ENCODE measurements at regions not wholly inside any gene's neighbourhood (a gene's known extent, or its start where the extent isn't known, plus 50 kb on each side); places are given as distances from the start of the nearest gene placed in this dataset.

DNA sequence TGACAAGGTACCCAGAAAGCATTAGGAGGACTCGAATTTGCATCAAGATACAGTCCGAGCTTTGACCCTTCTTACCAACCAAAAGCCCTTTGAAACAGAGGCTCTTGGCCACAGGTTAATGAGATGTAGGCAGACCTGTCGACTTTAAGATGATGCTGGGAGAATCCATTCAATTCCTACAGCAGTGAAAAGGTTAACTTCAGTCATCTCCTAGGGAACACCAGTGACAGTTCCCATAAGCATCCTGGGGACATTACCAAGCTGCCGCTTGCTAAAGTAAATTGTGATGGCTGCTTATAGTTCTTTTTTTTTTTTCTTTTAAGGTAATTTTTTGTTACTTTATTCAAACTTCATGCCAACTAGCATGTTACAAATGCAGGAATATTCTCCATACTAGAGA, 379.3 kb downstream of the SOX11 start:
- no peak overlapping the region for H3K4me3 Mint-ChIP-seq
- H3K36me3 Mint-ChIP-seq (ENCODE audit: insufficient read depth in 1 of 3, low read depth in 3 of 3) = no peaks in the 10 kb centered on the region
- Histone ChIP-seq H2BK12ac (ENCODE audit: insufficient read length, low read depth, low read length) (no peak overlapping the region), H2BK20ac (ENCODE audit: low read depth, low read length, poor library complexity, severe bottlenecking) (no peak overlapping the region), H3K27me3 (ENCODE audit: insufficient read depth, low read length) (no peaks in the 10 kb centered on the region), H2AFZ (ENCODE audit: low read length) (no peak overlapping the region), H3T11ph (ENCODE audit: low read length) (no peak overlapping the region), H3K18ac (ENCODE audit: insufficient read length, low read depth, low read length) (no peak overlapping the region), H4K91ac (ENCODE audit: insufficient read length, low read depth, low read length) (no peak overlapping the region), H4K5ac (ENCODE audit: insufficient read length, low read depth, low read length) (no peak overlapping the region), H3K23me2 (ENCODE audit: insufficient read length, low read depth, low read length, poor library complexity, severe bottlenecking) (no peaks in the 10 kb centered on the region), H3K4ac (ENCODE audit: low read depth, low read length) (no peak overlapping the region), H3K4me2 (ENCODE audit: insufficient read depth, insufficient read length, low read length) (no peak overlapping the region), H2AK5ac (ENCODE audit: insufficient read length, low read length) (no peak overlapping the region), H3K4me1 (ENCODE audit: insufficient read depth, low read length) (peaks cover 11% of the 10 kb centered on the region; the same call in 1 of the 2 replicates), H3K56ac (ENCODE audit: insufficient read length, low read depth, low read length) (no peak overlapping the region), H2BK5ac (ENCODE audit: insufficient read length, low read length) (no peak overlapping the region), H3K79me1 (ENCODE audit: insufficient read depth, low read depth, low read length, poor library complexity, severe bottlenecking) (no peaks in the 10 kb centered on the region), H3K79me2 (ENCODE audit: insufficient read depth, low read length) (no peaks in the 10 kb centered on the region), H2BK15ac (ENCODE audit: low read depth, low read length) (no peak overlapping the region), H3K9me3 (ENCODE audit: control insufficient read depth, low read depth, low read length) (no peaks in the 10 kb centered on the region), H3K27ac (ENCODE audit: insufficient read length, low read depth, low read length) (no peak overlapping the region), H3K14ac (ENCODE audit: insufficient read depth, low read length) (no peak overlapping the region), H3K9ac (ENCODE audit: extremely low read depth, insufficient read length, low read length) (no peak overlapping the region), H4K20me1 (ENCODE audit: control insufficient read depth, insufficient read depth, insufficient read length) (no peaks in the 10 kb centered on the region), H3K23ac (ENCODE audit: insufficient read length, low read depth, low read length) (no peak overlapping the region), H4K8ac (replicated peaks; ENCODE audit: insufficient read length, low read depth, low read length) (no peak overlapping the region), H2BK120ac (ENCODE audit: low read depth, low read length, poor library complexity, severe bottlenecking) (no peak overlapping the region)
- H3K4me1 Mint-ChIP-seq = peaks cover 49 to 72% of the 10 kb centered on the region in 2 experiments
- TF ChIP-seq, protein P1, sequence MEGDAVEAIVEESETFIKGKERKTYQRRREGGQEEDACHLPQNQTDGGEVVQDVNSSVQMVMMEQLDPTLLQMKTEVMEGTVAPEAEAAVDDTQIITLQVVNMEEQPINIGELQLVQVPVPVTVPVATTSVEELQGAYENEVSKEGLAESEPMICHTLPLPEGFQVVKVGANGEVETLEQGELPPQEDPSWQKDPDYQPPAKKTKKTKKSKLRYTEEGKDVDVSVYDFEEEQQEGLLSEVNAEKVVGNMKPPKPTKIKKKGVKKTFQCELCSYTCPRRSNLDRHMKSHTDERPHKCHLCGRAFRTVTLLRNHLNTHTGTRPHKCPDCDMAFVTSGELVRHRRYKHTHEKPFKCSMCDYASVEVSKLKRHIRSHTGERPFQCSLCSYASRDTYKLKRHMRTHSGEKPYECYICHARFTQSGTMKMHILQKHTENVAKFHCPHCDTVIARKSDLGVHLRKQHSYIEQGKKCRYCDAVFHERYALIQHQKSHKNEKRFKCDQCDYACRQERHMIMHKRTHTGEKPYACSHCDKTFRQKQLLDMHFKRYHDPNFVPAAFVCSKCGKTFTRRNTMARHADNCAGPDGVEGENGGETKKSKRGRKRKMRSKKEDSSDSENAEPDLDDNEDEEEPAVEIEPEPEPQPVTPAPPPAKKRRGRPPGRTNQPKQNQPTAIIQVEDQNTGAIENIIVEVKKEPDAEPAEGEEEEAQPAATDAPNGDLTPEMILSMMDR (conservative IDR thresholded peaks at IDR 0.05) = no peak
- WGBS (ENCODE audit: extremely low coverage, insufficient read length, low lambda C conversion rate) = no CpG with 5 or more reads among the region's 4 CpGs
- no peak overlapping the region for H3K27ac Mint-ChIP-seq
- no peaks in the 10 kb centered on the region; the same call in 1 of the 2 replicates for H3K27me3 Mint-ChIP-seq (ENCODE audit: low read depth)
- no peaks in the 10 kb centered on the region for H3K9me3 Mint-ChIP-seq
- DNase-seq = no peak

Measured in H9 (cell line).